ENCODE measurements at regions not wholly inside any gene's neighbourhood (a gene's known extent, or its start where the extent isn't known, plus 50 kb on each side); places are given as distances from the start of the nearest gene placed in this dataset.
A peak's percentile ranks its signal among the peaks of the same experiment; 100 is the strongest.
"Not testable (repeated sequence)": the region's sequence is repeated elsewhere in the genome, so short reads cannot be mapped to it uniquely, and the experiment has no call there.

DNA sequence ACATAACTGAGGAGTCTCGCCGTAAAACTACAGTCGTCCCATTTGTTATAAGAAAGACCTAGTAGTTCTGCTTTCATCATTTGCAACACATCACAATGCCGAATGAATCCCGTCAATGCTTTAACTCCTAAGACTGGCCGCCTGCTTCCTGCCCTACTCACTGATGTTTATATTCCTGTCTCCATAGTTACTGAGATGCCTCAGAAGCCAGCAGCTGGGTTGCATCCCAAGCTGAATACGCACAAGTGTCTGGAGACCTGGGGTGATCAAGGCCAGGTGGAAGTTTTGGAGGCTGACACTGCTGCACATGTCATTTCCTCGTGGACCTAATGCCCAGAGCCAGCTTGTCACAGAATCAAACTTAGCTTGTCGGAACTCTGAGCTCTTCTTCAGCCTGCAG is 95.2 kb upstream of the UBE2E1 start:
- DNase-seq, result no peak

DNA sequence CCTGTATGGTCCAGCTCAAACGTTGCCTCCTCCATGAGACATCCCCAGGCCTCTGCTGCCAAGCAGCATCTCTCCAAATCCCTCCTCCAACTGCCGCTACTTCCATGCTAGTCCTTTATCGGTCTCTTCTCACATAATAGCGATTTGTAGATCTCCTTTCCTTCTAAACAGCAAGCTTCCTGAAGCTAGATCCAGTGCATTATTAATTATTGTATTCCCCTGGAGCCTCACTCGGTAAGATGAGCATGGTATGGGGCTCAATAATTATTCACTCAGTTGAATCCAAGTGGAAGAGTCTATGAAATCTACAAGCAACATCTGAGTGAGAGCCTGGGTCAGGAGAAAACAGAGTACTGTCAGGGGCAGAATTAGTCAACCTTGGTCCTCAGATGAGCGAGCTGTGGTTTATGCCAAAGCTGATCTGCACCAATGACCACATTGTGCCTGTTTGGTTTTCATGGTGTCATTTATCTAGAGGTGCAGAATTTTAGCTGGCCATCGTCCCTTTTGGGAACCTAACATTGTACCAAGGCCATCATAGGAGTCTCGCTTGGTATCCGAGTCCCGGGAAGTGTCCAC is 93.8 kb upstream of the UBE2E1 start:
- DNase-seq, result no peak

- no peak for DNase-seq
These were observed 92.8 kb upstream of the UBE2E1 start for GRCh38 chr3:23712656-23713559.

DNA sequence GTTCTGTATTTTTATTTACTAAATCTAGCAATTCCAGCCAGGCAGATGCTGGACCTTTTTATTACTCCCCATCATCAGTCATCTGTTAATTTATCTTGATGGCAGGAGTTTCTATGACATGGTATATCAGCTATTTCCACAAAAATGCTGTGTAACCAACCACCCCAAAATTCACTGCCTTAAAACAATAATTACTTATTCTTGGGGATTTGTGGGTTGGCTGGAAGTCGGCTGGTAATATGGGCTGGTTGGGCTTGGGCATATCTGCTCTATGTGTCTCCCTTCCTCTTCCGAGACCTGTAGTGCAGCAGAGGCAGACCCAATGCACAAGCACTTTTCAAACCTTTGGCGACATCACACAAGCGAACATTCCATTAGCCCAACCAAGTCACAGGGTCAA is 92.1 kb upstream of the UBE2E1 start:
- DNase-seq, result no peak

DNA sequence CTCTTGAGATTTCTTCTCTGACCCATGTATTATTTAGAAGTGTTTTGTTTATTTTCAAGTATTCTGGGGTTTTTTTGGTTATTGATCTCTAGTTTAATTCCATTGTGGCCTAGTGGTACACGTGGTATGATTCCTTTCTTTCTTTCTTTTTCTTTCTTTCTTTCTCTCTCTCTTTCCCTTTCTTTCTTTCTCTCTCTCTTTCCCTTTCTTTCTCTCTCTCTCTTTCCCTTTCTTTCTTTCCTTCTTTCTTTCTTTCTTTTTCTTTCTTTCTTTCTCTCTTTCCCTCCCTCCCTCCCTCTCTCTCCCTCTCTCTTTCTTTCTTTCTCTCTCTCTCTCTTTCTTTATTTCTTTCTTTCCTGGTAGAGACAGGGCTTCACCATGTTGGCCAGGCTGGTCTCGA is 85.7 kb upstream of the UBE2E1 start:
- DNase-seq, result no peak

DNA sequence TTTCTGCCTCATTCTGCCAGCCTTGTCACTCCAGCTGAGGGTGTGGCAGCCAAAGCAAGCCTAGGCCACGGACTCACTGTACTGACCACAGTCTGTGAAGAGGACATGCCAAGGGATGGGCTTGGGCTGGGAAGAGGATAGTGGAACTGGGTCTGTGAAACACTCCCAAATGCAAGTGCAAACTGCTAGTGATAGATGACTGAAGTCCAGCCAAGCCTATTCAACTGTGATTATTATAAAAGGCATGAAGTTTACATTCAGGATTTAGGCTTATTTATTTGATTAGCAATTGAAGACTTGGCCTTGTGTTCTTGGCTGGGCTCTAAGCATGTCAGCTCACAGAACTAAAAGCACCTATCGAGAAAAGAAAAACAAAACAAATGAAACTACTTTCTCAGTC is 84.9 kb upstream of the UBE2E1 start:
- no peak for DNase-seq

DNA sequence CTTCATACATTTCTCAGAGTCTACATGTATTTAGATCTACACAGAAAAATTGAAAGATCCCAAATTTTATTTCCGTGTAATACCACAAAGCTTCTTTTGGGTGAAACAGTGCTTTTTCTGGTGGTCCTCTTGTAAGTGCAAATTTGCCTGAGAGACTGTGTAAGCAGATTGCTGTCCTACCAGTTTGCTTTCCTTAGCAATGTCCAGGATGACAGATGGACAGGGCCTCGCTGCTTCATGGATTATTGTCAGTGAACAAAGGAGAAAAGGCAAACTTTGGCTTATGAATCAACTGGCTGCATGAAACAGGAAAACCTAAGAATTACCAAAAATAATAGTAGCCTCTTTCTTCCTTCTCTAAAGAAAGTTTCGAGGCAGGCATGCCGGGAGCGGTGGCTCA is 82.6 kb upstream of the UBE2E1 start:
- no peak for DNase-seq

DNA sequence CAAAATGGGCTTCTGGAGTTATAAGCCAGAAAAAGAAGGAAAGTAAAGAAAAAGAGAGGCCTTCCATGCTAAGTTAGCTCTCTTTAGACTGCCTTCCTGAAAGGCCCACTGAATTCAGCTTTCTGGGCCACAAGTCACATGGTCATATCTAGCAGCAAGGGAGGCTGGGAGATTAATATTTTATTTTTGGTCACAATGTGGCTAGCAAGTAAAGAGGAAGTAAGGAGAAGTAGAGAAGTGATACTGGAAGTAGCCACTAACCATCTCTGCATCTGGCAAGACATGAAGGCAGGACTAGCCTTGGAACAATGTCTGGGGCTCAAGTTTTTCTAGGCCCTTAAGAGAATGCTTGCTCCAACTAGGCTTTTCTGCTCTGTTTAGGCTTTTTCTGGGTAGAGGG is 81.8 kb upstream of the UBE2E1 start:
- peak; percentile 98 for DNase-seq

DNA sequence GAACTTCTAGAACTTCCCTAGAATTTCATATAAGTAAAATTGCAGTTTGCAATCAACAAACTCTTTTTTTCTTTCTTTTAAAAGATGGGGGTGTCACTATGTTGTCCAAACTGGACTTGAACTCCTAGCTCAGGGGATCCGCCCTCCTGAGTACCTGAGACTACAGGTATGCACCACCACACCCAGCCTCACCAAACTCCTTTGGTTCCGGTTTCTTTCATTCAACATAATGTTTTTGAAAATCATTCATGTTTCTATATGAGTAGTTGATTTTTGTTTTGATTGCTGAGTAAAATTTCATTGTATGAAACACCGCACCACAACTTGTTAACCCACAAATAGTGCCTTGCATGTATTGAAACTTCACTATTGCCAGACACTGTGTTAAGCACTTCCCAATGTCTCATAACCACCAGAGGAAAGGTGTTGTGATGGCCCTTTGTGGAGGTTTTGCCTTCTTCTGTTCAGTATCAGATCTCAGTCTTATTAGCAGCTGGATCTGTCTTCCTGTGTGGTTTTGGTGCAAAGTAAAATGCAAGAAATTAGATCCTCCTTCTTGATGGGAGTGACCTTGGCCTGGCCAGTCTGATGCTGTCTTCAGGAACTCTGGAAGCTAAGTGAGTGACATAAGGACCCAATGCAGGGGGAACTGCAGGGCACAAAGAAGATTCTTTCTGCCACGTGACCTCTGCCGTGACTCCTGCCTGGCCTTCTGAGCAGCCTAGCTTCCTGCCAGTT is 78.8 kb upstream of the UBE2E1 start:
- peak; percentile 42 for DNase-seq

DNA sequence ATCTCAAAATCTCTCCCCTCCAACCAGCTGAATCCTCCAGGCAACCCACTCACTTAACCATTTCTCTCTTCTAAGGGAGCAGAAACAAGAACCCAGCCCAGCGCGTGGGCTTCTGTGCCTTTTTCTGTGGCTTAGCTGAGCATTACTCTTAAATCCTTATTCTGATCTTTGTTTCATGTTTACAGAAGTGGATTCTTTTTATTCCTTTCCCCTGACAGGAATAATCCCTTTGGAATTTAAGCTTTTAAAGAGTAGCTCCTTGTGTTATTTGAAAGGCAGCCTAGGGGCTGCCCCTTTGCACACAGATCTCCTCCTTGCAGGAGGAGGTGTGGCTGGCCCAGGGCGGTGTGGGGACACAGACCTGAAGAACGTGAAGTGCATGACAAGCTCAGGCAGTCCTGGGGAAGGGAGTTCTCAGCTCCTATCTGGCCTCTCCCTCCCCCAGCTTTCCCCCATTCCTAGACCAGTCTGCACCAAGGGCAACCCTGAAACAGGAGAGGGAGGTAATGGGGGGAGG is 77.1 kb upstream of the UBE2E1 start:
- DNase-seq, result peak; percentile 11

DNA sequence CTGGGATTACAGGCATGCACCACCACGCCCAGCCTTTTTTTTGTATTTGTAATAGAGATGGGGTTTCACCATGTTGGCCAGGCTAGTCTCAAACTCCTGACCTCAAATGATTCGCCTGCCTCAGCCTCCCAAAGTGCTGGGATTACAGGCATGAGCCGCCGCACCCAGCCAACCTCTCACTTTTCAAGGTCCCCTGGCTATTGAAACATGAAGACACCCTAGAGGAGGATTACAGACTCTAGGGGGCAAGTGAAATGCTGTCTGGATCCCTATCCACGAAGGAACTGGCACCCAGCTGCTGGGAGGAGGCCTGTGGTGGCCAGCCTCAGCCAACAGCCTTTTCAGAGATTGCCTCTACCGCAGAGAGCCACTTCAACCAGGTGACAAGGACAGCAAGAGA is 76.4 kb upstream of the UBE2E1 start:
- not testable (repeated sequence) for DNase-seq

DNA sequence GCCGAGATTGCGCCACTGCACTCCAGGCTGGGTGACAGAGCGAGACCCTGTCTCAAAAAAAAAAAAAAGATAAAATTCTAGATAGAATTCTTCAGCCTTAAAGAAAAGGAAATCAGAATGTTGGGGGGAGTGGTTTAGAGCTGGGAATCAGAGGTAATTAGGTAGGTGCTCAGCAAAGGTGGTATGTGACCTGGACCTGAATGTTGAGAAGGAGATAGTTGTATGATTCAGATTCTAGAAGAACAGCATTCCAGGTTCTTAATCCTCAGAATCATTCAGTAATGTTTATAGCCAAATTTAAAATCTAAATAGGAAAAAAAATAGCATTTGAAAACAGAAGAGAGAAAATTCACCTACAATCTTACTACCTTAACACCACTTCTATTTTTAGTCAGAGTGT is 71.3 kb upstream of the UBE2E1 start:
- DNase-seq, result no peak

DNA sequence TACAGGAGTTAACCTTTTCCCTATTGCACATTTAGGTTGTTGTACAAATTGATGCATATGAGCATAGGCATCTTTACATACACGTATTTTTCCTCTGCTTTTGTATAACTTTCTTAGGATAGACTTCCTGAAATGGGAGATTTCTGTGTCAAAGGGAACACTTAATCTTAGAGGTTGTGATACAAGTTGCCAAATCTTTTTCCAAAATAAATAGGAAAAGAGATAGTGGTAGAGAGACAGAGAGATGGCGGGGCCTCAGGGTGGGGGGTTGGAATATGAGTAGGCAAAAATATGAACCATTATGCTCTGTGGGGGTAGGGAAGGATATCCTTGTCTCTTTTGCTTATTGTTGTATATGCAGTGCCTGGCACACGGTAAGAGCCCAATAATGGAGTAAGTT is 70.7 kb upstream of the UBE2E1 start:
- no peak for DNase-seq

GRCh38 chr3:23735535-23736326 is 70.0 kb upstream of the UBE2E1 start:
- DNase-seq, result no peak

- no peak for DNase-seq
These were observed 66.8 kb upstream of the UBE2E1 start for GRCh38 chr3:23738944-23739343.

- peak; percentile 91 for DNase-seq
These were observed 66.2 kb upstream of the UBE2E1 start for GRCh38 chr3:23739536-23739935.

DNA sequence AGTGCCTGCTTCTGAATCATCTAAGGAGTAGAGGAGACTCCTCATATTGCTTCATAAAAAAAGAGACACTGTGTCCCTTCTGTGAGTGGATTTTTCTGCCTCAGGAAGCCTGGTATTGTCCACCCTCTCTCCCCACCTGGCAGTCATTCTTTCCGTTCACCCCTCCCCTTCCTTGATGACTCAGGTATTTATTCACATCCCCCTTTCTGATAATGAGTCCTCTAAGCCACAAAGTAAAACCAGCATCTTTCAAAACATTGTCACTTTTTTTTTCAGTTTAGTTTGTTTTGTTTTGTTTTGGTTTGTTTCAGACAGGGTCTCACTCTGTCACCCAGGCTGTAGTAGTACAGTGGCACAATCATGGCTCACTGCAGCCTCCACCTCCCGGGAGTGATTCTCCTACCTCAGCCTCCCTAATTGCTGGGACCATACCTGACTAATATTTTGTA is 65.2 kb upstream of the UBE2E1 start:
- peak; percentile 35 for DNase-seq

- DNase-seq, result peak; percentile 17
These were observed 64.6 kb upstream of the UBE2E1 start for GRCh38 chr3:23741036-23741706.

DNA sequence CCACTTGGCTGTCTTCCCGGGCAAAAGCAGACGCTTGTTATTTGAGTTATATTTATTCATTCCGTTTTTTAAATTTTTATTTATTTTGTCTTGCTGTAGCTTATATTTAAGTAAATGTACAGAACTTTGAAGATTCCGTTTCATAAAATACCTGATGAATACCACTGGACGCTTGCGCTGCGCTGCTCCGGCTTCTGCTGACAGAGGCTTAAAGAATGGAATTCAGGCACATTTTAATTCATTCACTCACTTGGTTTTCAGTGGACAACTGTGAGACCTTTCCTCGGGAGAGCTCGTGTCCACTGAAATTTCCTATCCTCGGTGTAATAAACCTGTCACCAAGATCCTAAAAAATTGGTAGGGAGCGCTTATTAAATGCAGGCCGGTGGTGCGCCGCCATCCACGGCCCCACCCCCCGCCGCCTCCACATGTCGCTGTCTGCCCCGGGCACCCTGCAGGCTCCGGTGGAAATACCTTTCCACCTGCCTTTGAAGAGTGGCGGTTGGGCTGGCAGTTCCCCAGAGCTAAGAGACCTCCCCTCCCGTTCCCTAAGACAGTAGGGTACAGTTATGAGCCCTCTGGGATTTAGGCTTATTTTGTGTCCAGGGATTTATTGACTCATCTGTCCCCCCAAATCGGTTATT is 62.5 kb upstream of the UBE2E1 start:
- DNase-seq, result no peak

GRCh38 chr3:23746441-23746840 is 59.3 kb upstream of the UBE2E1 start:
- DNase-seq, result no peak

- DNase-seq, result no peak
These were observed 57.9 kb upstream of the UBE2E1 start for GRCh38 chr3:23747841-23748240.

All from MV-4-11 (cell line).